GM18499 (cell line): ENCODE measurements at regions not wholly inside any gene's neighbourhood (a gene's known extent, or its start where the extent isn't known, plus 50 kb on each side); places are given as distances from the start of the nearest gene placed in this dataset.
A peak's percentile ranks its signal among the peaks of the same experiment; 100 is the strongest.
"Not testable (repeated sequence)": the region's sequence is repeated elsewhere in the genome, so short reads cannot be mapped to it uniquely, and the experiment has no call there.

Experiments
- ATAC-seq: cut with Tn5 transposase; IDR thresholded peaks from one replicate; pipeline ENCODE4 v1.9.1; 2021; ENCODE audit warnings: moderate number of reproducible peaks; ENCODE audit not compliant: insufficient read depth, unreplicated experiment

GRCh38 chr9:73327149-73327548 is 175.5 kb downstream of the ANXA1 start:
- ATAC-seq = no peak

GRCh38 chr9:73337182-73337581 is 185.5 kb downstream of the ANXA1 start:
- ATAC-seq = not testable (repeated sequence)

- ATAC-seq = no peak
Observed at GRCh38 chr9:73344060-73344459, 192.4 kb downstream of the ANXA1 start.

- ATAC-seq = no peak
Observed at GRCh38 chr9:73347123-73347522, 195.5 kb downstream of the ANXA1 start.

GRCh38 chr9:73347720-73348119 is 196.1 kb downstream of the ANXA1 start:
- ATAC-seq = no peak

GRCh38 chr9:73348471-73348870 is 196.8 kb downstream of the ANXA1 start:
- no peak for ATAC-seq

- no peak for ATAC-seq
Observed at GRCh38 chr9:73349476-73349875, 197.8 kb downstream of the ANXA1 start.

- no peak for ATAC-seq
Observed at GRCh38 chr9:73357607-73358006, 205.9 kb downstream of the ANXA1 start.

GRCh38 chr9:73370053-73370452 is 218.4 kb downstream of the ANXA1 start:
- ATAC-seq = no peak

GRCh38 chr9:73371801-73372200 is 220.1 kb downstream of the ANXA1 start:
- no peak for ATAC-seq

- ATAC-seq = no peak
Observed at GRCh38 chr9:73380411-73380810, 228.7 kb downstream of the ANXA1 start.

- ATAC-seq = no peak
Observed at GRCh38 chr9:73402081-73403028, 250.7 kb downstream of the ANXA1 start.

- ATAC-seq = no peak
Observed at GRCh38 chr9:73411494-73411893, 259.8 kb downstream of the ANXA1 start.

- no peak for ATAC-seq
Observed at GRCh38 chr9:73412874-73413273, 261.2 kb downstream of the ANXA1 start.

GRCh38 chr9:73423891-73424290 is 272.2 kb downstream of the ANXA1 start:
- ATAC-seq = no peak

- ATAC-seq = no peak
Observed at GRCh38 chr9:73426269-73426668, 274.6 kb downstream of the ANXA1 start.

GRCh38 chr9:73434826-73435225 is 283.2 kb downstream of the ANXA1 start:
- ATAC-seq = no peak

GRCh38 chr9:73437758-73438157 is 286.1 kb downstream of the ANXA1 start:
- peak; percentile 78 for ATAC-seq

GRCh38 chr9:73439839-73440238 is 288.2 kb downstream of the ANXA1 start:
- ATAC-seq = not testable (repeated sequence)

GRCh38 chr9:73441223-73441622 is 289.6 kb downstream of the ANXA1 start:
- no peak for ATAC-seq

- ATAC-seq = no peak
Observed at GRCh38 chr9:73441890-73442818, 290.5 kb downstream of the ANXA1 start.
